Loucy (cell line): ENCODE measurements at regions not wholly inside any gene's neighbourhood (a gene's known extent, or its start where the extent isn't known, plus 50 kb on each side); places are given as distances from the start of the nearest gene placed in this dataset.

Experiments used
- H2AFZ ChIP-seq: fragments of 200-600 bp; sonication (generic); 2 replicates; pipeline ENCODE4 v1.6.0; 2016; ENCODE audit warnings: antibody characterized with exemption, mild to moderate bottlenecking, low read length, moderate library complexity
- H3F3A ChIP-seq: fragments of 200-600 bp; 2 replicates; pipeline ENCODE4 v1.6.0; 2016; ENCODE audit warnings: antibody characterized with exemption, low read depth, mild to moderate bottlenecking
- H3K27me3 ChIP-seq: fragments of 200-600 bp; sonication (generic); 2 replicates; pipeline ENCODE4 v1.6.1; 2014; ENCODE audit warnings: low read length, mild to moderate bottlenecking; ENCODE audit not compliant: insufficient read depth, poor library complexity, severe bottlenecking
- H3K36me3 ChIP-seq: fragments of 200-600 bp; sonication (generic); 2 replicates; pipeline ENCODE4 v1.6.1; 2016; ENCODE audit warnings: low read length; ENCODE audit not compliant: insufficient read depth
- H3K4me1 ChIP-seq: fragments of 200-600 bp; sonication (generic); 2 replicates; pipeline ENCODE4 v1.5.1; 2014; ENCODE audit warnings: low read length, mild to moderate bottlenecking; ENCODE audit not compliant: insufficient read depth, poor library complexity, severe bottlenecking
- H3K4me2 ChIP-seq: fragments of 200-600 bp; sonication (generic); 2 replicates; pipeline ENCODE4 v1.6.0; 2014; ENCODE audit warnings: antibody characterized with exemption, low read length, low read depth, mild to moderate bottlenecking; ENCODE audit not compliant: poor library complexity, severe bottlenecking
- H3K4me3 ChIP-seq: fragments of 200-600 bp; sonication (generic); 2 replicates; pipeline ENCODE4 v1.5.1; 2014; ENCODE audit warnings: low read length, mild to moderate bottlenecking, mixed read lengths; ENCODE audit not compliant: poor library complexity, severe bottlenecking
- H3K79me2 ChIP-seq: fragments of 200-600 bp; sonication (generic); 2 replicates; pipeline ENCODE4 v1.6.1; 2014; ENCODE audit warnings: low read length; ENCODE audit not compliant: insufficient read depth
- H3K9ac ChIP-seq: fragments of 200-600 bp; sonication (generic); 2 replicates; pipeline ENCODE4 v1.6.0; 2014; ENCODE audit warnings: mild to moderate bottlenecking, low read depth, low read length, moderate library complexity; ENCODE audit not compliant: poor library complexity, severe bottlenecking
- H3K9me2 ChIP-seq: fragments of 200-600 bp; sonication (generic); replicated peaks from 2 replicates; pipeline ENCODE4 v1.6.1; 2016; ENCODE audit warnings: low read depth, low read length, mixed read lengths
- H3K9me3 ChIP-seq: fragments of 200-600 bp; sonication (generic); 2 replicates; pipeline ENCODE4 v1.6.1; 2014; ENCODE audit warnings: mild to moderate bottlenecking, antibody characterized with exemption, low read length, low read depth; ENCODE audit not compliant: insufficient read depth
- H4K20me1 ChIP-seq: fragments of 200-600 bp; sonication (generic); 2 replicates; pipeline ENCODE4 v1.6.0; 2014; ENCODE audit warnings: antibody characterized with exemption, low read length, mild to moderate bottlenecking; ENCODE audit not compliant: insufficient read depth, poor library complexity, severe bottlenecking
- CTCF ChIP-seq: fragments of 200-600 bp; sonication (generic); conservative IDR thresholded peaks from 2 replicates; pipeline ENCODE4 v1.5.1; 2014; ENCODE audit warnings: mild to moderate bottlenecking, antibody characterized with exemption, low read length
- EZH2phosphoT487 ChIP-seq: fragments of 200-600 bp; IDR thresholded peaks from 2 replicates; pipeline ENCODE4 v1.6.1; 2018; ENCODE audit warnings: antibody characterized with exemption, mild to moderate bottlenecking, moderate library complexity, borderline replicate concordance

GRCh38 chr16:26736084-26736483 lies 330.6 kb upstream of the C16orf82 start:
- Histone ChIP-seq H2AFZ (no peak overlapping the region), H3K9me3 (no peaks in the 10 kb centered on the region), H3F3A (no peaks in the 10 kb centered on the region), H3K36me3 (no peaks in the 10 kb centered on the region), H3K4me1 (no peaks in the 10 kb centered on the region), H3K9me2 (no peaks in the 10 kb centered on the region), H3K4me3 (no peak overlapping the region), H4K20me1 (no peaks in the 10 kb centered on the region), H3K79me2 (no peaks in the 10 kb centered on the region), H3K4me2 (no peak overlapping the region), H3K27me3 (no peaks in the 10 kb centered on the region), H3K9ac (no peak overlapping the region)
- TF ChIP-seq CTCF: no peak
- no peak for TF ChIP-seq EZH2phosphoT487

- H2AFZ ChIP-seq: no peak overlapping the region
- H3K9me2 ChIP-seq: no peaks in the 10 kb centered on the region
- H3K36me3 ChIP-seq: no peaks in the 10 kb centered on the region
These were observed 326.0 kb upstream of the C16orf82 start for GRCh38 chr16:26740771-26741170.

GRCh38 chr16:26742040-26742439 lies 324.7 kb upstream of the C16orf82 start:
- Histone ChIP-seq H3F3A (no peaks in the 10 kb centered on the region), H3K79me2 (no peaks in the 10 kb centered on the region), H3K4me3 (no peak overlapping the region), H2AFZ (no peak overlapping the region), H3K9ac (no peak overlapping the region), H3K27me3 (no peaks in the 10 kb centered on the region), H3K9me3 (no peaks in the 10 kb centered on the region), H3K9me2 (no peaks in the 10 kb centered on the region), H3K4me1 (no peaks in the 10 kb centered on the region), H4K20me1 (no peaks in the 10 kb centered on the region), H3K36me3 (no peaks in the 10 kb centered on the region), H3K4me2 (no peak overlapping the region)
- TF ChIP-seq CTCF: no peak
- no peak for TF ChIP-seq EZH2phosphoT487

More at GRCh38 chr16:26740771-26741170, 326.0 kb upstream of the C16orf82 start:
- Histone ChIP-seq H3F3A (no peaks in the 10 kb centered on the region), H3K79me2 (no peaks in the 10 kb centered on the region), H3K9me3 (no peaks in the 10 kb centered on the region), H3K4me3 (no peak overlapping the region), H3K4me2 (no peak overlapping the region), H4K20me1 (no peaks in the 10 kb centered on the region), H3K9ac (no peak overlapping the region), H3K4me1 (no peaks in the 10 kb centered on the region), H3K27me3 (no peaks in the 10 kb centered on the region)
- TF ChIP-seq EZH2phosphoT487 (no peak), CTCF (no peak)
